ENCODE measurements at regions not wholly inside any gene's neighbourhood (a gene's known extent, or its start where the extent isn't known, plus 50 kb on each side); places are given as distances from the start of the nearest gene placed in this dataset.

DNA sequence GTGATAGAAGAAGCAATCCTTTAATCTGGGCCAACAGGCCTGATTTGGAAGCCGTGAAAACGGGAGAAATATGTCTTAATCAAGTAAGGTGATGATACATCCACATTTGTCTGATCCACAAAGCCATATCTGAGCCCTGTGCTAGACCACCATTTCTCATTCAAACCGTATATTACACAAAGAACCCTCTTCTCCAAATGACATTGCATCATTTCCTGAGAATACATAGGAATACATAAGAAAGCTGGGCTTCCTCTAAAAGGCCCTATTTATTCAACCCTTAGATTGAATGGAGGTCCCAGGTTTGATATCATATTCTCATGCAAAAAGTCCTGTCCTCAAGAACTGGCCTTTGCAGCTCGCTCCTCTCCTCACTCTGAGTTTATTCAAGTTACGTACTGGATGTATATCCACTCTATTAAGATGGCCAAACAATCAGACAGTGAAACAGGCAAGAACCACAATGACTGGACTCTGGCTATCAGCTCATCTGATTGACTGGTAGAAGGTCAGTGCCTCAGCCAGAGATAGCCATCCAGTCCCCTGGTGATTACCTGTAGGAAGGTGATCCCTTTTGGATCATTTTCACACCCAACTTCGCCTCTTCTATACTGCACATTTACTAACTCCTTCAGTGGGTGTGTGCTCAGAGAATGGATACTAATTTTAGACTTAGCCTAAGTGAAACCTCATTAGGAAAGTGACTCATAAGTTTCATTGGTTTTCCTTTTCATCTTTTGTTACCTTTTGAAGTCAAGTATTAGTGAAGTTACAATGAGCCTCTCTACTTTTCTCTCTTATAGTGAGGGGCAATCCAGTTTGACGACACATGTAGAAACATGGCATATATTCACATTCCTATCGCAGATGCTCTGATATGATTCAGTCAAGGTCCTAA lies 167.6 kb upstream of the WWC1 start:
- TF ChIP-seq CTCF (IDR thresholded peaks at IDR 0.05; ENCODE audit: extremely low read depth in 1 of 2, insufficient read depth in 1 of 2, low read depth in 1 of 2, low read length in 2 of 2) (no peak), EZH2 (IDR thresholded peaks at IDR 0.05; ENCODE audit: borderline replicate concordance, low read depth, low read length, severe bottlenecking) (no peak), POLR2AphosphoS5 (IDR thresholded peaks at IDR 0.05; ENCODE audit: insufficient read depth, low read depth, low read length) (no peak), MYC (IDR thresholded peaks at IDR 0.05; ENCODE audit: low read depth, low read length) (no peak)

Measured in endothelial cell of umbilical vein (primary cell).